ENCODE measurements at regions not wholly inside any gene's neighbourhood (a gene's known extent, or its start where the extent isn't known, plus 50 kb on each side); places are given as distances from the start of the nearest gene placed in this dataset.

DNA sequence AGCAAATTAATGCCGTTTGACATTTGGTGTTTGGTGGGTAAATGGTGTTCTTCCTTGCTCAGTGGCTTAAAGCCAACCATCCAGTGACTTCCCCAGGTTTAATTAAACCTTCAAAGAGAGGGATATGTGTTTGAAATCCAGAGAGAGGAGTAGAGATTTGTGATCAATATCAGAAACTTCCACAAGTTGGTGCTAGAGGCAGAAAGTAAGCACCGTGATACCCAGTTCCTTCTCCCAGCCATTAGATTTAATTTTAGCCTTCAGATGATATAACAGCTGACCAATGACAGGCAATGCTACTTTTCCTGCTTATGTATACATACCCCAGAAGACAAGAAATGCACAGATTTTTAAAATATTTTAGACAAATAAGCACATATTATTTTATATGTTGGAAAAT lies 398.5 kb downstream of the CDH2 start:
- ChIA-PET POLR2A (no interaction called here), CTCF (interaction anchor here (2.2 kb wide), 1 partner anchor 16 kb away, joined by 7 read pairs; no protein-coding TSS in a partner anchor)
- no peak for DNase-seq (ENCODE audit: extremely low spot score)
- TF ChIP-seq, protein P1, sequence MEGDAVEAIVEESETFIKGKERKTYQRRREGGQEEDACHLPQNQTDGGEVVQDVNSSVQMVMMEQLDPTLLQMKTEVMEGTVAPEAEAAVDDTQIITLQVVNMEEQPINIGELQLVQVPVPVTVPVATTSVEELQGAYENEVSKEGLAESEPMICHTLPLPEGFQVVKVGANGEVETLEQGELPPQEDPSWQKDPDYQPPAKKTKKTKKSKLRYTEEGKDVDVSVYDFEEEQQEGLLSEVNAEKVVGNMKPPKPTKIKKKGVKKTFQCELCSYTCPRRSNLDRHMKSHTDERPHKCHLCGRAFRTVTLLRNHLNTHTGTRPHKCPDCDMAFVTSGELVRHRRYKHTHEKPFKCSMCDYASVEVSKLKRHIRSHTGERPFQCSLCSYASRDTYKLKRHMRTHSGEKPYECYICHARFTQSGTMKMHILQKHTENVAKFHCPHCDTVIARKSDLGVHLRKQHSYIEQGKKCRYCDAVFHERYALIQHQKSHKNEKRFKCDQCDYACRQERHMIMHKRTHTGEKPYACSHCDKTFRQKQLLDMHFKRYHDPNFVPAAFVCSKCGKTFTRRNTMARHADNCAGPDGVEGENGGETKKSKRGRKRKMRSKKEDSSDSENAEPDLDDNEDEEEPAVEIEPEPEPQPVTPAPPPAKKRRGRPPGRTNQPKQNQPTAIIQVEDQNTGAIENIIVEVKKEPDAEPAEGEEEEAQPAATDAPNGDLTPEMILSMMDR (IDR thresholded peaks at IDR 0.05; ENCODE audit: control extremely low read depth, extremely low read depth, low read depth, missing control alignments), result no peak

DNA sequence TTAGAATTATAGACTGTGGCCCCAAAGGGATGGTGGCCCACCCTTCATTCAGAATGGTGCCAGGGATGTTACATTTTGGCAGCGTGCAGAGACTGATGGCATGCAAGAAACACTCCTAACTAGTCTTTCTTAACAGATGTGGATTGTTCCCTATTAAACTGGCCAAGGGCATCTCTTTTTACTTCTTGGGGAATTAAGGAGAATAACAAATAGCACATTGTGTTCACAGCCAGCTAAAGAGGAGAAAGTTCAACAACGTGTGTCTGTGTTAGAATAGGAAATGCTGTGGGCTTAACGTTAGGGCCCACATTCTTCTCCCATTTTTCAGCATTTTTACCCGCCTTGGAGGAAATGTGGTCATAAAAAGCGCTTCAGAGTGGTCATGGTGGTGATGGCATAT lies 404.8 kb downstream of the CDH2 start:
- ChIA-PET POLR2A (no interaction called here), CTCF (no interaction called here)
- no peak for DNase-seq (ENCODE audit: extremely low spot score)
- TF ChIP-seq, protein P1 (IDR thresholded peaks at IDR 0.05; ENCODE audit: control extremely low read depth, extremely low read depth, low read depth, missing control alignments), result no peak

DNA sequence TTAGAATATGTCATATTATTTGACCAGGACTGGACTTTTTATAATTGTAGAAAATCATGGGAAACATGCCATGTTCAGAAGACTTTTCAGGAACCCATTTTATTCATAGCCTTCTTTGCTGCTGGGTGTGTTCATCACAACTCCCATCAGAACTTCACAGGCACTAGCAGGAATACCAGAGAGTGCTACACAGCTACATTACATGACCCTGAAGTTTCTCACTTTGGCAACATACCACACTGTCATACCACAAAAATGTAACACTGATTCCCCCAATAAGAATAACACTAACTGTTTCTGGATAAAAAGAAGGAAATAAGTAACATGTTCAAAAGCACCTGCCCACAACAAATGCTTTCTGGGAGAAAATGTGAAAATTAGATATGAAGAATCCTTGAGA lies 405.4 kb downstream of the CDH2 start:
- TF ChIP-seq, protein P1 (IDR thresholded peaks at IDR 0.05; ENCODE audit: control extremely low read depth, extremely low read depth, low read depth, missing control alignments), result no peak
- no peak for DNase-seq (ENCODE audit: extremely low spot score)
- CTCF ChIA-PET, result no interaction called here
- POLR2A ChIA-PET, result no interaction called here

DNA sequence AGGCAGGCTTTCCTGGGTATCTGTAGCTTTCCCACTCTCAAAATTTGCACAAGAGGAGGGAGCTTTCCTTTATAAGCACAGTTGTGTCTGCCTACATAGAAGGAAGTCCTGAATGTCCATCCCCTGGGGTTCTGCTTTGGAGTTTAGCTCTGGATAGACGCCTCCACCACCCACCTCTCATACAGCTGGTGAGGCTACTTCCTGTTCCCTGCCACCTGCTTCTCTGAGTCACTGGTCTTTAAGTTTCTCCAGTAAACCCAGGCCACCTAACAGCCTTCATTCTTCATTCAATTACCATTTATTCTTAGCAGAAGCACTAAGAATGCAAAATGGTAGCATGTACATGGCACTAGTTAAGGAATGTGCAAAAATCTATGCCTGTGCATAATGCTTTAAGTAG lies 407.8 kb downstream of the CDH2 start:
- TF ChIP-seq, protein P1 (IDR thresholded peaks at IDR 0.05; ENCODE audit: control extremely low read depth, extremely low read depth, low read depth, missing control alignments), result no peak
- CTCF ChIA-PET, result interaction anchor here (2.0 to 2.7 kb wide), 2 partner anchors 11 kb away, joined by 6 to 10 read pairs; no protein-coding TSS in a partner anchor
- no peak for DNase-seq (ENCODE audit: extremely low spot score)

DNA sequence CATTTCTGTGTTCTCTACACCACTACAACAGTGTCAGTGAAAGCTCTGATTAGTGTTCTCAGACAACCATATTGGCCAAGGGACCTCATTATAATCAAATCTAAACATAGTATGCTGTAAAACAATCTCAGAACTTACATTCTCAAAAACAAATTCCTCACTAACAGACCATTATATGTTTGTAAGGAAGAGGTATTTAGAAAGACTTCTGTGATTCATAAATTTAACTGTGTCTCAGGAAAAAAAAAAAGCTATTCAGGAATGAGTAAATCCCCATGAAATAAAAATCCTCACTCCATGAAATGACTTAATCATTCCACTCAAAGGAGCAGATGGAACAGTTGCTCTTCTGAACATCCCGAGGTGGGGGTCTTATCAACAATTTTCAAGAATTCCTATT lies 413.0 kb downstream of the CDH2 start:
- DNase-seq (ENCODE audit: extremely low spot score), result no peak
- TF ChIP-seq, protein P1 (IDR thresholded peaks at IDR 0.05; ENCODE audit: control extremely low read depth, extremely low read depth, low read depth, missing control alignments), result no peak
- POLR2A ChIA-PET, result no interaction called here
- CTCF ChIA-PET, result no interaction called here

More for the DNA sequence above, 407.8 kb downstream of the CDH2 start:
- POLR2A ChIA-PET, result no interaction called here

DNA sequence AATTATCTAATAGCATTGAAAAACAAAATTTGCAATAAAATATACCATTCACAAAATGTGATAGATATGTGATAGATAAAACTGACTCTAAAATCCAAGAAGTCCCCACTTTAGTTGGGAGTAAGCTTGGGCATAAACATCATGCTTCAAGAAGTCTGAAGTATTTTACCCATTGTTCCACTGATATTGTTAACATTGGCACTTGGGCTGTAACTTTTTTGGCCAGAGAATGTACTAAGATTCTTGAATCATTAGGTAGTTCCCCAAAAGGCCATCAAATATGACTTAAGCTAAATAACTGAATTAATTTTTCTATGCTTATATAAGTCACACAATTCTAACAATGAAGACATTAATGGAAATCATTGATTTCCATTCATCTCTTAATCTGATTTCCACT lies 413.6 kb downstream of the CDH2 start:
- DNase-seq (ENCODE audit: extremely low spot score), result no peak
- TF ChIP-seq, protein P1 (IDR thresholded peaks at IDR 0.05; ENCODE audit: control extremely low read depth, extremely low read depth, low read depth, missing control alignments), result no peak
- ChIA-PET CTCF (no interaction called here), POLR2A (no interaction called here)

DNA sequence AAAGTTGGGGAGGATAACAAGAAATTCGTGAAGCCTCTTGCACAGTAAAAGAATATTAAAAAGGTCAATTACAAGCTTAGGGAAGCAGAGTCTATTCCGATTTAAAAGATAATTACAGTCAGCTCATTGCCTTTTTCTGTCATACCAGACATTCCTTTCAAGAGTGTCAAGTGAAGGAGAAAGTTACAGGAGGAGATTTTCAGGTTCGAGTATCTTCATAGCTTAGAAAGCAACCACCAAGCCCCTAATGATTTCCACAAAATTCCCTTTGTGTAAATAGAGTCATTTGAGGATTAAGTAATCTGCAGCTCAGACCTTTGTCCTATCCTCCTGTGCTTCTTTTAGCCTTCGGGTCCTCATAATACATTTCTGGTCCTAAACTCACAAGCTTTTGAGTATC lies 414.9 kb downstream of the CDH2 start:
- POLR2A ChIA-PET, result no interaction called here
- CTCF ChIA-PET, result interaction anchor here (0.8 kb wide), 1 partner anchor 11 kb away, joined by 3 read pairs; no protein-coding TSS in a partner anchor
- no peak for DNase-seq (ENCODE audit: extremely low spot score)
- TF ChIP-seq, protein P1 (IDR thresholded peaks at IDR 0.05; ENCODE audit: control extremely low read depth, extremely low read depth, low read depth, missing control alignments), result no peak

All from GM10248 (cell line).